GM20431 (cell line): ENCODE measurements at regions not wholly inside any gene's neighbourhood (a gene's known extent, or its start where the extent isn't known, plus 50 kb on each side); places are given as distances from the start of the nearest gene placed in this dataset.
"Not testable (repeated sequence)": the region's sequence is repeated elsewhere in the genome, so short reads cannot be mapped to it uniquely, and the experiment has no call there.

Experiments used
- in situ Hi-C: fragments of 300-500 bp; cut with MseI, MboI; formaldehyde crosslinking; loops from one replicate; pipeline ENCODE4 v1.15.0; 2020; ENCODE audit warnings: low sequenced_read_pairs; ENCODE audit not compliant: unreplicated experiment

- in situ Hi-C loops: no loop called here
Measured at GRCh38 chr3:135393159-135393558, 572.4 kb upstream of the PPP2R3A start.

GRCh38 chr3:135393898-135394525 lies 571.5 kb upstream of the PPP2R3A start:
- in situ Hi-C loops: no loop called here

- in situ Hi-C loops: no loop called here
Measured at GRCh38 chr3:135412475-135412874, 553.1 kb upstream of the PPP2R3A start.

- in situ Hi-C loops: no loop called here
Measured at GRCh38 chr3:135416182-135416581, 549.3 kb upstream of the PPP2R3A start.

GRCh38 chr3:135419155-135419554 lies 546.4 kb upstream of the PPP2R3A start:
- in situ Hi-C loops: no loop called here

GRCh38 chr3:135426508-135426907 lies 539.0 kb upstream of the PPP2R3A start:
- in situ Hi-C loops: no loop called here

GRCh38 chr3:135432402-135432801 lies 533.1 kb upstream of the PPP2R3A start:
- in situ Hi-C loops: no loop called here

GRCh38 chr3:135438889-135439597 lies 526.5 kb upstream of the PPP2R3A start:
- in situ Hi-C loops: not testable (repeated sequence)

- in situ Hi-C loops: not testable (repeated sequence)
Measured at GRCh38 chr3:135439632-135440031, 525.9 kb upstream of the PPP2R3A start.

- in situ Hi-C loops: no loop called here
Measured at GRCh38 chr3:135440233-135440632, 525.3 kb upstream of the PPP2R3A start.

GRCh38 chr3:135440746-135441145 lies 524.8 kb upstream of the PPP2R3A start:
- in situ Hi-C loops: no loop called here

GRCh38 chr3:135444058-135444457 lies 521.5 kb upstream of the PPP2R3A start:
- in situ Hi-C loops: no loop called here

GRCh38 chr3:135447483-135447882 lies 518.0 kb upstream of the PPP2R3A start:
- in situ Hi-C loops: no loop called here

- in situ Hi-C loops: no loop called here
Measured at GRCh38 chr3:135448520-135448919, 517.0 kb upstream of the PPP2R3A start.

- in situ Hi-C loops: no loop called here
Measured at GRCh38 chr3:135449046-135449445, 516.5 kb upstream of the PPP2R3A start.

- in situ Hi-C loops: no loop called here
Measured at GRCh38 chr3:135451037-135451785, 514.3 kb upstream of the PPP2R3A start.

- in situ Hi-C loops: no loop called here
Measured at GRCh38 chr3:135452881-135453280, 512.6 kb upstream of the PPP2R3A start.

GRCh38 chr3:135453326-135453725 lies 512.2 kb upstream of the PPP2R3A start:
- in situ Hi-C loops: no loop called here

GRCh38 chr3:135454890-135455289 lies 510.6 kb upstream of the PPP2R3A start:
- in situ Hi-C loops: no loop called here

GRCh38 chr3:135456108-135456790 lies 509.3 kb upstream of the PPP2R3A start:
- in situ Hi-C loops: no loop called here
